Adrenal gland (tissue), 5 donors: ENCODE measurements at regions not wholly inside any gene's neighbourhood (a gene's known extent, or its start where the extent isn't known, plus 50 kb on each side); places are given as distances from the start of the nearest gene placed in this dataset.

Experiments
- CTCF ChIP-seq, 6 experiments: fragments of 450-650 bp in 4 of 6; fragments of 200-600 bp in 2 of 6; sonication (generic) in 1 of 6; IDR thresholded peaks; 1 replicate in 5 of 6; 2 replicates in 1 of 6; pipeline versions ENCODE4 v1.5.1 to v1.8.0; 2016 to 2021; ENCODE audit warnings: antibody characterized with exemption in 6 of 6, mild to moderate bottlenecking in 2 of 6, moderate library complexity in 1 of 6
- POLR2A ChIP-seq, 2 donors: fragments of 450-650 bp; IDR thresholded peaks; one replicate each; pipeline ENCODE4 v1.6.1; 2017; ENCODE audit warnings: antibody characterized with exemption in 2 of 2, mild to moderate bottlenecking in 2 of 2, moderate library complexity in 1 of 2
- donor health status: DM: no; HTN: no; CAD: no.

GRCh38 chr22:19634226-19634975, 79.9 kb upstream of the SEPTIN5 start:
- TF ChIP-seq CTCF (IDR thresholded peaks at IDR 0.05) (no peak), POLR2A (IDR thresholded peaks at IDR 0.05) (no peak)
